ENCODE measurements at regions not wholly inside any gene's neighbourhood (a gene's known extent, or its start where the extent isn't known, plus 50 kb on each side); places are given as distances from the start of the nearest gene placed in this dataset.
"Not testable (repeated sequence)": the region's sequence is repeated elsewhere in the genome, so short reads cannot be mapped to it uniquely, and the experiment has no call there.

- DNase-seq (ENCODE audit: low read depth), result not testable (repeated sequence)
Measured at GRCh38 chr13:21261487-21262216, 85.2 kb downstream of the MRPL57 start.

GRCh38 chr13:21263909-21264308 lies 87.5 kb downstream of the MRPL57 start:
- DNase-seq (ENCODE audit: low read depth), result not testable (repeated sequence)

GRCh38 chr13:21268485-21268884 lies 92.0 kb downstream of the MRPL57 start:
- DNase-seq (ENCODE audit: low read depth), result not testable (repeated sequence)

GRCh38 chr13:21272439-21272838 lies 96.0 kb downstream of the MRPL57 start:
- DNase-seq (ENCODE audit: low read depth), result not testable (repeated sequence)

- DNase-seq (ENCODE audit: low read depth), result not testable (repeated sequence)
Measured at GRCh38 chr13:21274457-21274856, 98.0 kb downstream of the MRPL57 start.

- no peak for DNase-seq (ENCODE audit: low read depth)
Measured at GRCh38 chr13:21282065-21282464, 105.6 kb downstream of the MRPL57 start.

GRCh38 chr13:21287331-21287907 lies 111.0 kb downstream of the MRPL57 start:
- no peak for DNase-seq (ENCODE audit: low read depth)

DNA sequence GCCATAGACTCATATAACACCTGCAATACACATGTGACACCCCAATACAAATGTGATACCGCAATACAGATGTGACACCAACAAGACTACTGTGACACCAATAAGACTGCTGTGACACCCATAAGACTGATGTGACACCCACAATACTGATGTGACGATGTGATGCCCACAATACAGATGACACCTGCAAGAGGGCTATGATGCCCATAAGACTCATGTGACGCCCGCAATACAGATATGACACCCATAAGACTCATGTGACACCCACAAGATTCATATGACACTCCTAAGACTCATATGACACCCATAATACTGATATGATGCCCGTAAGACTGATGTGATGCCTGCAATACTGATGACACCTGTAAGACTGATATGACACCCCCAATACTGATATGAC lies 113.0 kb downstream of the MRPL57 start:
- no peak for DNase-seq (ENCODE audit: low read depth)

- DNase-seq (ENCODE audit: low read depth), result not testable (repeated sequence)
Measured at GRCh38 chr13:21290442-21291002, 114.1 kb downstream of the MRPL57 start.

GRCh38 chr13:21291840-21292239 lies 115.4 kb downstream of the MRPL57 start:
- no peak for DNase-seq (ENCODE audit: low read depth)

DNA sequence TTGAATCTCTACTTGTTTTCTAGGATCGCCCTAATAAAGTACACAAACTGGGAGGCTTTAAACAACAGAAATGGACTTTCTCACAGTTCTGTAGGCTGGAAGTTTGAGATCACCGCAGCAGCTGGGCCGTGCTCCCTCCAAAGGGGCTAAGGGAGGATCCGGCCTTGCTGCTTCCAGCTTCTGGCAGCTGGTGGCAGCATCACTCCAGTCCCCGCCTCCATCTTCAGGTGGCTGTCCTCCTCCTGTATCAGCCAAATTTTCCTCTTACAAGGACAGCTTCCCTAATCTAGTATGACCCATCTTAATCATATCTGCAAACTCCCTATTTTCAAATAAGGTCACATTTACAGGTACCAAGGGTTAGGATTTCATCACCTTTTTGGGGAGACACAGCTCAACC lies 120.5 kb downstream of the MRPL57 start:
- not testable (repeated sequence) for DNase-seq (ENCODE audit: low read depth)

DNA sequence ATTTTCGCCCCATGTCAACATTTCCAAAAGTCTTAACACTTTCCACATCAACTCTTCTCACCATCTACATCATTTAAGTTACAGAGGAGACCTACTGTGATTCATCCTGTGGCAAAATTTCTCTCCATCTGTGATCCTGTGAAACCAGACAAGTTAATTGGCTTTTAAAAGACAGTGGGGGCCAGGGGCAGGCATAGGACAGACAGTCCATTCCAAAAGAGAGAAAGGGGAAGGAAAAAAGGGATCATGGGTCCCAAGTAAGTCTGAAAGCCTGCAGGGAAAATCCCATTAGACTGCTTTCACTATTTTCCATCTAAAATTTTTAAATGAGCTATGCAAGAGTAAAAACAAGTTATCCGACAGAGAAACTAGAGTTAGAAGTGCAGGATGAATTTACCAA lies 121.0 kb downstream of the MRPL57 start:
- no peak for DNase-seq (ENCODE audit: low read depth)

DNA sequence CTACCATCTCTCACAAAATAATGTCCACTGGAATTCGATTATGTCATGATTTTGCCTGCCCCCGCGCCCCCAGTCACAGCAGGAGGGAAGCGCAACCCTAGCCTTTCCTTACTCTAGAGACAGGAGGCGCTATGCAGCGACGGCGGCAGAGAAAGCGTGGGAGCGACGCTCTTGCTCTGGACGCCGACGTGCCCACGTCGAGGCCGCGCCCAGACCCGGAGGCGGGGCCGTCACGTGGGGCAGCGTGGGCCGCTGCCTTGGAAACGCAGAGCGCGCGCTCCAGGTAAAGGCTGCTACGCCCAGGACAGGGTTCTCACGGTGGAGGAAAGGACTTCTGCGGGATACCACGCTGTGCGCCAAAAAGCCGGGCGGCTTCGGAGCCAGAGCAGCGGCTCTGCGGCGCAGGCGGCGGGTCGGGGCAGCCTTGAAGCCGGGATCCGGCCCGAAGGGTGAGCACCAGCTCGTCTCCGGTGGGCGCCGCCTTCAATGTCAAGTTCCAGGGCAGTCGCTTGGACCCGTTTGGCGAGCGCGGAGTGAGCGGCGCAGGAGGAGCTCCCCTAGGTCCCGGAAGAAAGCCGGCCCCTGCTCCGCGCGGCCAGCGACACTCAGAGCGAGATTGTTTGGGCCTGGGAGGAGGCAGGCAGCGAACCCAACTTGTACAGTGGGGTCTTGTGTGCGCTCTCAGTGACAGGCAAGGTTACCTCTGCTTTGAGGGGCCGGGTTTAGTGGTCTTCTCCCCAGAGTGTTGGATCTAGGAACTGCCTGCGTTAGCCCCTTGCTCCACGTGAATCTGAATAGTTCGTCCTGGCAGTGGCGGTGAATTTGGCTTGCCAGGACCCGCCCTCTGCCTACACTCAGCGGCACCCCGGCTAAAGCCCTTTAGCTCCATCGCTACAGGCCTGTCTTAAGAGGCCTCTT lies 121.7 kb downstream of the MRPL57 start:
- peak; percentile 81 for DNase-seq (ENCODE audit: low read depth)

- DNase-seq (ENCODE audit: low read depth), result no peak
Measured at GRCh38 chr13:21304256-21304655, 127.8 kb downstream of the MRPL57 start.

DNA sequence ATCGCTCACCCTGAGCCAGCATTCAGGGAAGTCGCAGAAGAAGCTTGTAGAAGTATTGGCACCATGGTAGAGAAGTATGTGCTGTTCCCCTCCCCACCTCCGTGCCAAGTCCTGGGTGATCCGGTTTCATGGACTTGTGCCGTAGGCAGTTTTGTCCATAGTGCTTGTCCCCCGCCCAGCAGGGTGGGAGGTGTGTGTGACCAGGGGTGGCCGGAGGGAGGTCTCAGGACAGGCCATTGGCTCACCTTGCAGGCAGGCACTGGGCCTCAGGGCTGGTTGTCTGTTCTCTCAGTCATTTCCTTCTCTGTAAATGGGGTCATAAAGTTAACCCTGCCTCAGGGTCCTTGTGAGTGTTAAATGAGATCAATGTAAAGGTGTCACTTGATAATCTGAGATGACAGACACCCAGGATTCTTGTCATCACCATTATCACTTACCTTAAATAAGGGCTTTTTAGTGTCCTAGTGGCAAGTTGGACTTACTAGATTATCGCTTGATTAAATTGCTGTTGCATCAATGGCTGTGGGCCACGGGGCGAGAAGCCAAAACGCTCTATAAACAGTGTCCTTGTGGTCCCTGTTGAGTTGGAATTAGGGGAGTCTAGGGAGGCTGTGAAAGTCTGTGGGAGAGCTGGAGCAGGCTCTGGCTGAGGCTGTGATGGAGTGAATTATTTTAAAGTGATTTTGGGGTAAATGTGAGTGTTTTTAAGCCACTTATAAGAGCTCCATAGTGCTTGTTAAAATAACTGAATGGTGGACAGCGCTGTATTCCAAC lies 130.0 kb downstream of the MRPL57 start:
- DNase-seq (ENCODE audit: low read depth), result not testable (repeated sequence)

DNA sequence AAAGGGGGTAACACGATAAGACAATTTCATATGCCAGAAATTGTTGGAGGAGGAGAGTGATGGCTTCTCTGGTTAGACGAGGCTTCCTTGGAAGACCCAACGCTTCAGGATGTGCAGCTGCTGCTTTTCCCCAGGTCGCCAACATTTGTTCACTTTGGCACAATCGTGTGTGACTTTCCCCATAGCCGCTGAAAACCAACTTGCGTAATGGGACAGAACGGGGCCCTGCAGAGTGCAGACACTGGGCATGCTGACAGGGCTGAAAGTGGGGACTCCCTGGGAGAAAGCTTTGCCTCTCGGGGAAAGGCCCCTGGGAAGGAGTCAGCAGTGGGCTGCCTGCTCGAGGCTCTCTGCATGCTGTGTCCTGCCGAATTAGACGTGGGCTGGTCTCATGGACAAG lies 130.7 kb downstream of the MRPL57 start:
- DNase-seq (ENCODE audit: low read depth), result not testable (repeated sequence)

DNA sequence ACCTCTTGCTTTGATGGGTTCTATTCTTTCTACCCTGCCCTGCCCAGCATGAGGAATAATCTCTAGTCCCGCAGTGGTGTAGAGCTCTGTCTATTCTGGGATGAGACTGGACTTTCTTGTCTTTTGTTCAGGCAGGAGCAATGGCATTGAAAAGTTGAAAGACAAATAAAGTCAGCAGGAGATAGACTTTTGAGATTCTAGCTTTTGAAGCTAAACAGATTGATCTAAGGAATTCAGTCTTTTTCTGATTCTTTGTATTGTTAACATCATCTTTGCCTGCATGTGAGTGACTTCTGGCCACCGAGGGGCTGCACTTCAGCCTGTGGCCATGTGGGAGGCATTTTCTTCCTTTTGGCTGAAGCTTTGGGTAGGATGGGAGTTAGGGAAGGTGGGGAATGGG lies 132.4 kb downstream of the MRPL57 start:
- no peak for DNase-seq (ENCODE audit: low read depth)

GRCh38 chr13:21309542-21310172 lies 133.2 kb downstream of the MRPL57 start:
- DNase-seq (ENCODE audit: low read depth), result no peak

GRCh38 chr13:21310220-21310619 lies 133.8 kb downstream of the MRPL57 start:
- no peak for DNase-seq (ENCODE audit: low read depth)

- not testable (repeated sequence) for DNase-seq (ENCODE audit: low read depth)
Measured at GRCh38 chr13:21314976-21315375, 138.5 kb downstream of the MRPL57 start.

- DNase-seq (ENCODE audit: low read depth), result no peak
Measured at GRCh38 chr13:21316376-21316775, 139.9 kb downstream of the MRPL57 start.
